ENCODE measurements at regions not wholly inside any gene's neighbourhood (a gene's known extent, or its start where the extent isn't known, plus 50 kb on each side); places are given as distances from the start of the nearest gene placed in this dataset.
"Not testable (repeated sequence)": the region's sequence is repeated elsewhere in the genome, so short reads cannot be mapped to it uniquely, and the experiment has no call there.

DNA sequence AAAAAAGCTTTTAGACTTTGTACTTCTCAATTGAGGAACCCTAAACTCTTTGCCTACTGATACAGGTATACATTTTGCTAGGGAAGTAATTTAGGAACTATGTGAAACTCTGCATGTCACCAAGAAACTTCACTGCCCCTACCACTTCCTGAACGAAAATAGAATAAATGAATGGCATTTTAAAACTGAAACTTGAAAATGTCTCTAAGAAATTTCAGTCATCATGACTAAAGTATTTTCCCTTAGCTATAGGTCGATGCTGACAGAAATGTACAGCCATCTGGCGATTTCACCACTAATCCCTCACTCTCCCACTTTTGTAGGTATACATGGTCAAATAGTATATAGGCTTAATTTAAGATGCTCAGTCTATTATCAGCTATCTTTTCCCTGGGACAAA is 194.9 kb upstream of the SYT10 start:
- Histone ChIP-seq H3K27me3 (ENCODE audit: insufficient read depth, low read depth) (no peaks in the 10 kb centered on the region), H3K9me2 (ENCODE audit: insufficient read depth) (peaks cover 7% of the 10 kb centered on the region), H2AFZ (0 out of 2 replicates have a peak overlapping the region, but pooled peaks have one; percentile 73), H3K4me2 (no peak overlapping the region), H3K79me2 (ENCODE audit: low read depth) (no peaks in the 10 kb centered on the region), H3K4me3 (no peak overlapping the region), H3K4me1 (replicated peaks; ENCODE audit: insufficient read depth) (no peaks in the 10 kb centered on the region), H3F3A (ENCODE audit: insufficient read depth, low read depth) (no peaks in the 10 kb centered on the region), H4K20me1 (ENCODE audit: insufficient read depth) (no peaks in the 10 kb centered on the region), H3K27ac (no peak overlapping the region), H3K36me3 (ENCODE audit: low read depth) (no peaks in the 10 kb centered on the region), H3K9me3 (ENCODE audit: insufficient read depth, low read depth) (no peaks in the 10 kb centered on the region)
- no TSS peak for BruUV-seq (replicated peaks)
- TF ChIP-seq EZH2 (IDR thresholded peaks at IDR 0.05; ENCODE audit: low read depth), result no peak
- TF ChIP-seq, protein P1, sequence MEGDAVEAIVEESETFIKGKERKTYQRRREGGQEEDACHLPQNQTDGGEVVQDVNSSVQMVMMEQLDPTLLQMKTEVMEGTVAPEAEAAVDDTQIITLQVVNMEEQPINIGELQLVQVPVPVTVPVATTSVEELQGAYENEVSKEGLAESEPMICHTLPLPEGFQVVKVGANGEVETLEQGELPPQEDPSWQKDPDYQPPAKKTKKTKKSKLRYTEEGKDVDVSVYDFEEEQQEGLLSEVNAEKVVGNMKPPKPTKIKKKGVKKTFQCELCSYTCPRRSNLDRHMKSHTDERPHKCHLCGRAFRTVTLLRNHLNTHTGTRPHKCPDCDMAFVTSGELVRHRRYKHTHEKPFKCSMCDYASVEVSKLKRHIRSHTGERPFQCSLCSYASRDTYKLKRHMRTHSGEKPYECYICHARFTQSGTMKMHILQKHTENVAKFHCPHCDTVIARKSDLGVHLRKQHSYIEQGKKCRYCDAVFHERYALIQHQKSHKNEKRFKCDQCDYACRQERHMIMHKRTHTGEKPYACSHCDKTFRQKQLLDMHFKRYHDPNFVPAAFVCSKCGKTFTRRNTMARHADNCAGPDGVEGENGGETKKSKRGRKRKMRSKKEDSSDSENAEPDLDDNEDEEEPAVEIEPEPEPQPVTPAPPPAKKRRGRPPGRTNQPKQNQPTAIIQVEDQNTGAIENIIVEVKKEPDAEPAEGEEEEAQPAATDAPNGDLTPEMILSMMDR (conservative IDR thresholded peaks at IDR 0.05), result no peak
- POLR2A ChIA-PET (ENCODE audit: unreplicated experiment), result no interaction called here
- DNase-seq, result no peak
- CTCF ChIA-PET, result no interaction called here
- intact Hi-C loops (cut with micrococcal nuclease; ENCODE audit: unreplicated experiment), result no loop called here

DNA sequence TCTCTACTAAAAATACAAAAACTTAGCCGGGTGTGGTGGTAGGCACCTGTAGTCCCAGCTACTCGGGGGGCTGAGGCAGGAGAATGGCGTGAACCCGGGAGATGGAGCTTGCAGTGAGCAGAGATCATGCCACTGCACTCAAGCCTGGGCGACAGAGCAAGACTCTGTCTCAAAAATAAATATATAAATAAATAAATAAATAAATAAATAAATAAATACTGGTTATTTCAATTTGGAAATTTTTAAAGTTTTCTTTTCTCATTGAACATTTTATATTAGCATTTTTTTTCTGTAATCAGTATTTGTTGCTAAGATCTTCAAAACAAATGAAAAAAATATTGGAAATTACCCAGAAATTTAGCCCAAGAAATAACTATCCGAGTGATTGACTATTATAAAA is 197.3 kb upstream of the SYT10 start:
- H3K4me2 ChIP-seq; intact Hi-C loops (cut with micrococcal nuclease; ENCODE audit: unreplicated experiment); H3K4me3 ChIP-seq; H3K36me3 ChIP-seq (ENCODE audit: low read depth); H3K79me2 ChIP-seq (ENCODE audit: low read depth); H3K9me3 ChIP-seq (ENCODE audit: insufficient read depth, low read depth); H3K9me2 ChIP-seq (ENCODE audit: insufficient read depth); H2AFZ ChIP-seq; H3K27me3 ChIP-seq (ENCODE audit: insufficient read depth, low read depth); H3K27ac ChIP-seq; DNase-seq; H3F3A ChIP-seq (ENCODE audit: insufficient read depth, low read depth); H3K4me1 ChIP-seq (replicated peaks; ENCODE audit: insufficient read depth); H4K20me1 ChIP-seq (ENCODE audit: insufficient read depth); BruUV-seq (replicated peaks); CTCF ChIA-PET; POLR2A ChIA-PET (ENCODE audit: unreplicated experiment): not testable (repeated sequence)

DNA sequence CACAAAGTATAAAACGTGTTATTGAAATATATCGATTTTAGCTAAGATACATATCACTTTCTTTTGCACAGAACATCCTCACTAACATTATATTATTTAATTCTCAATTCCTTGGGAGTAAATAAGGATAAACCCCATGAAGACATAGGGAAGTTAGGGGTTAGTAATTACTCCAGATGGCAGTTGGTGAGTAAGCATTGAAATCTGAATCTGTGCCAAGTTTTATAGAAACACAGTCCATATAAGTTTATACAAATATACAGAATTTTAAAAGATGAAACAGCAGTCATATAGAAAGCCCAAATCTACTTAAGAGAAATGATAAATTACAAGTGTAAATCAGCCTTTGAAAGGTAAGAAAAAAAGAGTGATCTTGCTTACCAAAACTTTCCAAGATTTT is 200.4 kb upstream of the SYT10 start:
- H2AFZ ChIP-seq, result no peak overlapping the region
- no peaks in the 10 kb centered on the region for H3K27me3 ChIP-seq (ENCODE audit: insufficient read depth, low read depth)
- no peaks in the 10 kb centered on the region for H3K4me1 ChIP-seq (replicated peaks; ENCODE audit: insufficient read depth)
- BruUV-seq (replicated peaks), result no TSS peak
- no peaks in the 10 kb centered on the region for H4K20me1 ChIP-seq (ENCODE audit: insufficient read depth)
- H3K9me3 ChIP-seq (ENCODE audit: insufficient read depth, low read depth), result no peaks in the 10 kb centered on the region
- no peak for TF ChIP-seq EZH2 (IDR thresholded peaks at IDR 0.05; ENCODE audit: low read depth)
- TF ChIP-seq, protein P1 (conservative IDR thresholded peaks at IDR 0.05), result no peak
- H3K27ac ChIP-seq, result no peak overlapping the region
- 0 out of 2 replicates have a peak, but pooled peaks cover 3% of the 10 kb centered on the region for H3K9me2 ChIP-seq (ENCODE audit: insufficient read depth)
- H3K79me2 ChIP-seq (ENCODE audit: low read depth), result no peaks in the 10 kb centered on the region
- DNase-seq, result no peak
- CTCF ChIA-PET, result no interaction called here
- H3K36me3 ChIP-seq (ENCODE audit: low read depth), result no peaks in the 10 kb centered on the region
- intact Hi-C loops (cut with micrococcal nuclease; ENCODE audit: unreplicated experiment), result no loop called here
- no peak overlapping the region for H3K4me3 ChIP-seq
- POLR2A ChIA-PET (ENCODE audit: unreplicated experiment), result no interaction called here
- no peak overlapping the region for H3K4me2 ChIP-seq
- no peaks in the 10 kb centered on the region for H3F3A ChIP-seq (ENCODE audit: insufficient read depth, low read depth)

DNA sequence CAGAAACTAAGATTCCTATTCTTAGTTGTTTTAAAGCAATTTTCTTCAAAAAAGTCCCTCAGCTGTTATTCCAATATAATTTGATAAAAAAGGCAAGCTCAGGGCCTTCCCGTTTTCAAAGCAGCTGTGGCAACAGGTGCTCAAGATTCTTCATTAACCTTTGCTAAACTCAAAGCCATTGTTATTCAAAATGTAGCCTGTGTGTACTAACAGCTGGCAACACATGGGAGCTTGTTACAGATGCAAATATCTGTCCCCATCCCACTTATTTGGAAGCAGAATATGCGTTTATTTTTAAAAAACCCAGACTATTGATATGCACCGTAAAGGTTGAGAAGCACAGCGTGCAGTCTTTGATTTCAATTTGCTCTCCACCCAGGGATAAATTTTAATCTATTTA is 210.4 kb upstream of the SYT10 start:
- ChIA-PET CTCF (no interaction called here), POLR2A (ENCODE audit: unreplicated experiment) (no interaction called here)
- H3K9me2 ChIP-seq (ENCODE audit: insufficient read depth), result no peaks in the 10 kb centered on the region
- no peak overlapping the region for H2AFZ ChIP-seq
- H3K36me3 ChIP-seq (ENCODE audit: low read depth), result no peaks in the 10 kb centered on the region
- H3K27ac ChIP-seq, result no peak overlapping the region
- H3K4me2 ChIP-seq, result no peak overlapping the region
- no peaks in the 10 kb centered on the region for H4K20me1 ChIP-seq (ENCODE audit: insufficient read depth)
- DNase-seq, result no peak
- intact Hi-C loops (cut with micrococcal nuclease; ENCODE audit: unreplicated experiment), result loop anchor here (5.0 kb wide), 1 partner anchor 42 kb away; no protein-coding TSS in a partner anchor
- H3F3A ChIP-seq (ENCODE audit: insufficient read depth, low read depth), result no peaks in the 10 kb centered on the region
- H3K27me3 ChIP-seq (ENCODE audit: insufficient read depth, low read depth), result no peaks in the 10 kb centered on the region
- H3K4me1 ChIP-seq (replicated peaks; ENCODE audit: insufficient read depth), result no peaks in the 10 kb centered on the region
- H3K79me2 ChIP-seq (ENCODE audit: low read depth), result no peaks in the 10 kb centered on the region
- TF ChIP-seq, protein P1 (conservative IDR thresholded peaks at IDR 0.05), result no peak
- TF ChIP-seq EZH2 (IDR thresholded peaks at IDR 0.05; ENCODE audit: low read depth), result no peak
- H3K4me3 ChIP-seq, result no peak overlapping the region
- BruUV-seq (replicated peaks), result no TSS peak
- peaks cover 3% of the 10 kb centered on the region for H3K9me3 ChIP-seq (ENCODE audit: insufficient read depth, low read depth)

All from PC-9 (cell line).